ENCODE measurements at regions not wholly inside any gene's neighbourhood (a gene's known extent, or its start where the extent isn't known, plus 50 kb on each side); places are given as distances from the start of the nearest gene placed in this dataset.
"Not testable (repeated sequence)": the region's sequence is repeated elsewhere in the genome, so short reads cannot be mapped to it uniquely, and the experiment has no call there.

GRCh38 chr10:22119575-22119974 is 98.2 kb downstream of the EBLN1 start:
- in situ Hi-C loops (cut with MboI); H2AFZ ChIP-seq; H3K36me3 ChIP-seq (ENCODE audit: low read depth); H3K79me2 ChIP-seq (ENCODE audit: insufficient read depth); H3K9ac ChIP-seq; H4K20me1 ChIP-seq (ENCODE audit: insufficient read depth); H3K27ac ChIP-seq; H3K4me2 ChIP-seq (ENCODE audit: unreplicated experiment); H3K4me3 ChIP-seq; H3K27me3 ChIP-seq (replicated peaks; ENCODE audit: insufficient read depth); DNase-seq; H3K9me2 ChIP-seq (ENCODE audit: insufficient read depth); H3K9me3 ChIP-seq (ENCODE audit: low read depth); H3F3A ChIP-seq (ENCODE audit: insufficient read depth); H3K4me1 ChIP-seq (ENCODE audit: insufficient read depth): not testable (repeated sequence)
- 55 to 71% methylated on average over 5 of the region's 5 CpGs for WGBS, 2 experiments (ENCODE audit: low coverage in 1 of 2, low lambda C conversion rate in 2 of 2, missing lambda C conversion rate in 2 of 2)

DNA sequence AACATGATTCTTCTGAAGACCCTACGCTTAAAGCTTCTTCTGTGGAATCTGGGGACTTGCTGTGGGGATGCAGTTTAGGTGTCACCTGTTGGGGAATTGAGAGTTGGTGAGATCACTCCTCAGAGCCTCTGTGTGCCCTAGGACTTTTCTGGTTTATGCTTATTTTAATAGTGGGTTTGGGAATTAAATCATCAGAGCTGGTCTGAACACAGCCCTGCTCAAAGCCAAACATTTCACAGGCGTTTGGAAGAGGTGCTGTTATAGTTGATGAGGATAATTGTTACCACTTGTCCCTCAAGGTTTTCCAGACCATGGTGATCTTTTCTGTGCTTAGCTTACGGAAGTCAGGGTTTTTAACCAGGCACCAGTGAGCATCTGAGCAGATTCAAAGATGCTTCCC is 106.1 kb downstream of the EBLN1 start:
- H3K9me2 ChIP-seq (ENCODE audit: insufficient read depth) = no peaks in the 10 kb centered on the region
- no peaks in the 10 kb centered on the region for H3K4me1 ChIP-seq (ENCODE audit: insufficient read depth)
- 7 to 21% methylated on average over 3 of the region's 3 CpGs for WGBS, 2 experiments (ENCODE audit: low coverage in 1 of 2, low lambda C conversion rate in 2 of 2, missing lambda C conversion rate in 2 of 2)
- H3F3A ChIP-seq (ENCODE audit: insufficient read depth) = no peaks in the 10 kb centered on the region
- H3K4me2 ChIP-seq (ENCODE audit: unreplicated experiment) = no peak overlapping the region
- H3K4me3 ChIP-seq = no peak overlapping the region
- no peaks in the 10 kb centered on the region for H3K36me3 ChIP-seq (ENCODE audit: low read depth)
- DNase-seq = no peak
- H4K20me1 ChIP-seq (ENCODE audit: insufficient read depth) = no peaks in the 10 kb centered on the region
- no peak overlapping the region for H2AFZ ChIP-seq
- no peaks in the 10 kb centered on the region for H3K27me3 ChIP-seq (replicated peaks; ENCODE audit: insufficient read depth)
- in situ Hi-C loops (cut with MboI) = no loop called here
- H3K79me2 ChIP-seq (ENCODE audit: insufficient read depth) = no peaks in the 10 kb centered on the region
- no peak overlapping the region for H3K27ac ChIP-seq
- no peaks in the 10 kb centered on the region for H3K9me3 ChIP-seq (ENCODE audit: low read depth)
- TF ChIP-seq EZH2phosphoT487 (IDR thresholded peaks at IDR 0.05; ENCODE audit: insufficient read depth, low read depth) (no peak), EZH2 (IDR thresholded peaks at IDR 0.05; ENCODE audit: insufficient read depth, poor library complexity, severe bottlenecking) (no peak)
- no peak overlapping the region for H3K9ac ChIP-seq

- no peak for DNase-seq
- no peak overlapping the region for H2AFZ ChIP-seq
- no peak overlapping the region for H3K4me3 ChIP-seq
- no peaks in the 10 kb centered on the region for H3K27me3 ChIP-seq (replicated peaks; ENCODE audit: insufficient read depth)
- no peak overlapping the region for H3K9ac ChIP-seq
- TF ChIP-seq EZH2 (IDR thresholded peaks at IDR 0.05; ENCODE audit: insufficient read depth, poor library complexity, severe bottlenecking) (no peak), EZH2phosphoT487 (IDR thresholded peaks at IDR 0.05; ENCODE audit: insufficient read depth, low read depth) (no peak)
- H3K9me3 ChIP-seq (ENCODE audit: low read depth) = no peaks in the 10 kb centered on the region
- H3K36me3 ChIP-seq (ENCODE audit: low read depth) = no peaks in the 10 kb centered on the region
- H3K27ac ChIP-seq = no peak overlapping the region
- WGBS, 2 experiments (ENCODE audit: low coverage in 1 of 2, low lambda C conversion rate in 2 of 2, missing lambda C conversion rate in 2 of 2) = 2 to 5% methylated on average over 4 of the region's 4 CpGs
- H3K4me1 ChIP-seq (ENCODE audit: insufficient read depth) = no peaks in the 10 kb centered on the region
- no peaks in the 10 kb centered on the region for H3K9me2 ChIP-seq (ENCODE audit: insufficient read depth)
- H3K79me2 ChIP-seq (ENCODE audit: insufficient read depth) = no peaks in the 10 kb centered on the region
- no peaks in the 10 kb centered on the region for H4K20me1 ChIP-seq (ENCODE audit: insufficient read depth)
- H3F3A ChIP-seq (ENCODE audit: insufficient read depth) = no peaks in the 10 kb centered on the region
- H3K4me2 ChIP-seq (ENCODE audit: unreplicated experiment) = no peak overlapping the region
- in situ Hi-C loops (cut with MboI) = no loop called here
Observed at GRCh38 chr10:22111260-22111659, 106.6 kb downstream of the EBLN1 start.

- Histone ChIP-seq H3K36me3 (ENCODE audit: low read depth) (no peaks in the 10 kb centered on the region), H3K4me1 (ENCODE audit: insufficient read depth) (no peaks in the 10 kb centered on the region), H2AFZ (no peak overlapping the region), H3K9ac (no peak overlapping the region), H3K9me3 (ENCODE audit: low read depth) (no peaks in the 10 kb centered on the region), H3K4me3 (no peak overlapping the region), H3K9me2 (ENCODE audit: insufficient read depth) (no peaks in the 10 kb centered on the region), H3K79me2 (ENCODE audit: insufficient read depth) (no peaks in the 10 kb centered on the region), H3F3A (ENCODE audit: insufficient read depth) (no peaks in the 10 kb centered on the region), H4K20me1 (ENCODE audit: insufficient read depth) (no peaks in the 10 kb centered on the region), H3K27me3 (replicated peaks; ENCODE audit: insufficient read depth) (no peaks in the 10 kb centered on the region), H3K4me2 (ENCODE audit: unreplicated experiment) (no peak overlapping the region), H3K27ac (no peak overlapping the region)
- in situ Hi-C loops (cut with MboI) = no loop called here
- 25 to 31% methylated on average over 3 of the region's 3 CpGs for WGBS, 2 experiments (ENCODE audit: low coverage in 1 of 2, low lambda C conversion rate in 2 of 2, missing lambda C conversion rate in 2 of 2)
- TF ChIP-seq EZH2phosphoT487 (IDR thresholded peaks at IDR 0.05; ENCODE audit: insufficient read depth, low read depth) (no peak), EZH2 (IDR thresholded peaks at IDR 0.05; ENCODE audit: insufficient read depth, poor library complexity, severe bottlenecking) (no peak)
- DNase-seq = no peak
Observed at GRCh38 chr10:22110761-22111160, 107.1 kb downstream of the EBLN1 start.

DNA sequence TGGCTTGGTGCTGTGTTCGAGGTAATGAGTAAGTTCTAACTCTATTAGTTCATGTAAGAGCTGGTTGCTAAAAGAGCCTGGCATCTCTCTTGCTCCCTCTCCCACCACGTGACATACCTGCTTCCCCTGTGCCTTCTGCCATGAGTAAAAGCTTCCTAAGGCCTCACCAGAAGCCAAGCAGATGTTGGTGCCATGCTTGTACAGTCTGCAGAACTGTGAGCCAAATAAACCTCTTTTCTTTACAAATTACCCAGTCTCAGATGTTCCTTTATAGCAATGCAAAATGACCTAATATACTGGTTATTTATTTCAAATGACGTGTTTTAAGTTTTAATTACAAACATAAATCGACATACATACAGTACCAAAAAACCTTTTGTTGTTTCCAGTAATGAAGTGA is 101.7 kb upstream of the DNAJC1 start:
- 20 to 24% methylated on average over 4 of the region's 4 CpGs for WGBS, 2 experiments (ENCODE audit: low coverage in 1 of 2, low lambda C conversion rate in 2 of 2, missing lambda C conversion rate in 2 of 2)
- in situ Hi-C loops (cut with MboI) = no loop called here

More for the DNA sequence above, 101.7 kb upstream of the DNAJC1 start:
- no peaks in the 10 kb centered on the region for H3K9me2 ChIP-seq (ENCODE audit: insufficient read depth)
- H3K4me3 ChIP-seq = no peak overlapping the region
- H3K27me3 ChIP-seq (replicated peaks; ENCODE audit: insufficient read depth) = no peaks in the 10 kb centered on the region
- no peaks in the 10 kb centered on the region for H3K4me1 ChIP-seq (ENCODE audit: insufficient read depth)
- no peak overlapping the region for H3K9ac ChIP-seq
- no peaks in the 10 kb centered on the region for H3K79me2 ChIP-seq (ENCODE audit: insufficient read depth)
- no peaks in the 10 kb centered on the region for H3F3A ChIP-seq (ENCODE audit: insufficient read depth)
- H3K27ac ChIP-seq = no peak overlapping the region
- no peaks in the 10 kb centered on the region for H4K20me1 ChIP-seq (ENCODE audit: insufficient read depth)
- no peak for DNase-seq
- no peaks in the 10 kb centered on the region for H3K9me3 ChIP-seq (ENCODE audit: low read depth)
- TF ChIP-seq EZH2 (IDR thresholded peaks at IDR 0.05; ENCODE audit: insufficient read depth, poor library complexity, severe bottlenecking) = no peak
- no peak for TF ChIP-seq EZH2phosphoT487 (IDR thresholded peaks at IDR 0.05; ENCODE audit: insufficient read depth, low read depth)
- no peak overlapping the region for H2AFZ ChIP-seq
- H3K4me2 ChIP-seq (ENCODE audit: unreplicated experiment) = no peak overlapping the region
- no peaks in the 10 kb centered on the region for H3K36me3 ChIP-seq (ENCODE audit: low read depth)

All from GM23248 (cell line).